Small intestine (tissue), 7 donors: ENCODE measurements at regions not wholly inside any gene's neighbourhood (a gene's known extent, or its start where the extent isn't known, plus 50 kb on each side); places are given as distances from the start of the nearest gene placed in this dataset.
"Not testable (repeated sequence)": the region's sequence is repeated elsewhere in the genome, so short reads cannot be mapped to it uniquely, and the experiment has no call there.

Source experiments
- DNase-seq, 2 donors: peaks; one replicate each; pipeline versions ENCODE4 v3.0.0 to v3.0.0-alpha.2; 2013
- FAIRE-seq: peaks from 2 replicates; lab custom pipeline; 2012; peaks lifted over from hg19 to GRCh38; lab: Jason Lieb, UNC
- H3K27ac ChIP-seq, 3 donors: one replicate each; pipeline ENCODE4 v1.5.1; 2013; ENCODE audit warnings: low read length in 2 of 3, mild to moderate bottlenecking in 2 of 3, control low read depth in 1 of 3, inconsistent platforms in 1 of 3, low read depth in 1 of 3, moderate library complexity in 1 of 3
- H3K27me3 ChIP-seq, 3 donors: one replicate each; pipeline ENCODE4 v1.6.1; 2013; ENCODE audit warnings: low read length in 3 of 3, inconsistent platforms in 1 of 3; ENCODE audit not compliant: control insufficient read depth in 3 of 3, insufficient read depth in 3 of 3
- H3K36me3 ChIP-seq, 3 donors: one replicate each; pipeline ENCODE4 v1.6.1; 2013; ENCODE audit warnings: low read length in 3 of 3, inconsistent platforms in 1 of 3, low read depth in 1 of 3, mild to moderate bottlenecking in 1 of 3, moderate library complexity in 1 of 3; ENCODE audit not compliant: control insufficient read depth in 3 of 3, insufficient read depth in 2 of 3
- H3K4me1 ChIP-seq, 3 donors: one replicate each; pipeline ENCODE4 v1.6.1; 2013; ENCODE audit warnings: low read length in 2 of 3, inconsistent platforms in 1 of 3, low read depth in 1 of 3, mild to moderate bottlenecking in 1 of 3, moderate library complexity in 1 of 3; ENCODE audit not compliant: control insufficient read depth in 3 of 3, insufficient read depth in 2 of 3
- H3K4me3 ChIP-seq, 3 donors: one replicate each; pipeline ENCODE4 v1.5.1; 2013; ENCODE audit warnings: low read length in 3 of 3, control low read depth in 1 of 3, inconsistent platforms in 1 of 3, low read depth in 1 of 3, mild to moderate bottlenecking in 1 of 3, moderate library complexity in 1 of 3
- H3K9me3 ChIP-seq, 2 donors: one replicate each; pipeline ENCODE4 v1.6.1; 2013; ENCODE audit warnings: low read depth in 1 of 2, low read length in 1 of 2; ENCODE audit not compliant: control insufficient read depth in 2 of 2, insufficient read depth in 1 of 2
- WGBS, 3 donors: extraction: QIAGEN DNeasy Blood & Tissue Kit; methylation state at CpG; one replicate each; pipeline ENCODE4 v1.1.7; 2013; 5-methylcytosine and 5-hydroxymethylcytosine counted together
- donor health status: healthy with polysubstance abuse.
- donor health status: control.
- donor health status: control.
- donor health status: Bipolar disorder and iron deficiency.
- donor health status: healthy.

DNA sequence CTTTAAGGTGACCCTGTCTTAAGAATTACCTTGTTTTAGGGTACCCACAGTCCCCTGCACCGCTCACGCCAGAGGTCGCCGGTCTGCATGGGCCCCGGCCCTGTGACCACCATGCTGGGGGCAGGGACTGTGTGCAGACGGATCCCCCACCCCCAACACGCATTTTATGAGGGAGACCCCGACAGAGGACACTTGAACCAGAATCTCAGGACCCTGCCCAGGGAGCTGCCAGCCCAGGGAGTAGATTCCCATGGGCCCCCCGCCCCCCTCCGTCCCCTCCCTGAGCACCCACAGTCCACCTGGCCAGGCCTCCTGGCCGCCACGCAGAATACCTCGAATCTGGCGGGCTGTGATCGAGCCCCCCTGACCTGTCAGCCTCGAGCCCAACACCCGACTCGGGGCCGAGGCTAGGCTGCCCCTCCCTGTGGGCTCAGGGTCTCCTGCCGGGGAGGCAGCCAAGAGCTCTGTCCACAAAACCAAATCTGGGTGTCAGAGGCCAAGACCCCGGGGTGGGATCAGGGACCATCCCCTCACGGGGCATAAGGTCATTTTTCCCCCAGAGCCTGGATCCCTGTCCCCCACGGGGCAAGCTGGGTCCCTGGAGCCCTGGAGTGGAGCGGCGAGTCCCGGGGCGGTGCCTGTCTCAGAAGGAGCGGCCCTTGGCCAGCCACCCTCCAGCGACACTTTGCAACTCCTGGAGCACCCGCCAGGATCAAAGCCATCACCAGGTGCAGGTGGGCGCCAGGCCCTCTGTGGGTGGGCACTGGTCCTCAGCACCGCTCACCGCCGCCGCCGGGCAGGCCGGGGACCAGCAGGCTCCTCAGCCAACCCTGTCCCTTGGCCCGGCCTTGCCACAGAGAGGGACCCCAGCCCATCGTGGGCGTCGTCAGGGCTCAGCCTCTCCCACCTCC is 155.8 kb upstream of the PKP2 start:
- Histone ChIP-seq H3K36me3 (no peaks in the 10 kb centered on the region), H3K27ac (no peak overlapping the region), H3K9me3 (no peaks in the 10 kb centered on the region), H3K4me1 (no peaks in the 10 kb centered on the region), H3K27me3 (no peaks in the 10 kb centered on the region), H3K4me3 (no peak overlapping the region)
- no peak for FAIRE-seq
- DNase-seq = no peak
- 90 to 91% (median 91%) methylated on average over 36 to 41 of the region's 41 CpGs for WGBS, 3 donors

- 18 to 36% (median 32%) methylated on average over 4 of the region's 4 CpGs for WGBS, 3 donors
- no peak for DNase-seq
- no peak overlapping the region for H3K27ac ChIP-seq
- FAIRE-seq = no peak
- no peaks in the 10 kb centered on the region for H3K27me3 ChIP-seq
- H3K9me3 ChIP-seq = no peaks in the 10 kb centered on the region
- no peaks in the 10 kb centered on the region for H3K4me1 ChIP-seq
- no peak overlapping the region for H3K4me3 ChIP-seq
- H3K36me3 ChIP-seq = no peaks in the 10 kb centered on the region
These were observed 151.1 kb upstream of the PKP2 start for GRCh38 chr12:33047666-33048065.

DNA sequence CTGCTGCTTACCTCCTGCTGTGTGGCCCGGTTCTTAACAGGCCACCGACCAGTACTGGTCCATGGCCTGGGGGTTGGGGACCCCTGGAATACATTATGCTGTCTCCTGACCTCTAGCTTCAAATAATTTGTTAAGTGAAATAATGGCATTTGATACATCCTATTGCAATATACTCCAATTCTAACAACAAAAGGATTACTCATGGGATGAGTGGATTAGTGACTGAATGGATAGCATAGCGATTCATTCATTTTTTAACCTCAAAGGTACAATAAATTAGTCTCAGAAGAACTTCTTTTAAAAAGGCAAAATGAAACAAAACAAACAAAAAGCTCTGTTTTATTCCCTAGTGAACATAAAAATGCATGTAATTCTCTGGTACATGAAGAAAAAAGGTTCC is 147.9 kb upstream of the PKP2 start:
- Histone ChIP-seq H3K4me1 (no peaks in the 10 kb centered on the region), H3K36me3 (no peaks in the 10 kb centered on the region), H3K4me3 (no peak overlapping the region), H3K27me3 (no peaks in the 10 kb centered on the region), H3K27ac (no peak overlapping the region), H3K9me3 (no peaks in the 10 kb centered on the region)
- 40 to 46% (median 43%) methylated on average over 3 of the region's 3 CpGs for WGBS, 3 donors
- DNase-seq (no peak), FAIRE-seq (no peak)

DNA sequence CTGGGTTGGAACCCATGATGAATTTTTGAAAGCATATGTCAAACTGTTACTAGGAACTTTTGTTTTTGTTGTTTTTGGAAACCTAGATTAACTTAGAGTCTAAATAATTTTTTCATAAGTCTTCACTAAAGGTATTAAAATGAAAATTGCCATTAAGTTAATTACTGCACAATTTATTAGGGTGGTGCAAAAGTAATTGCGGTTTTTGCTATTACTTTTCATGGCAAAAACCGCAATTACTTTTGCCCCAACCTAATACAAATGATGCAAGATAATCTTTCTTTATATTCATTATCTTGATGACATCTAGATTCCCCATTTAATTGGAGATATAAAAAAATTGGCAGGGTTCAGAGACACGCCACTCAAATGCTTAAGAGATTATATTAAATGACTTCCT is 145.0 kb upstream of the PKP2 start:
- Histone ChIP-seq H3K36me3 (no peaks in the 10 kb centered on the region), H3K9me3 (no peaks in the 10 kb centered on the region), H3K27ac (no peak overlapping the region), H3K27me3 (no peaks in the 10 kb centered on the region), H3K4me1 (no peaks in the 10 kb centered on the region), H3K4me3 (no peak overlapping the region)
- 66 to 83% (median 82%) methylated on average over 3 of the region's 3 CpGs for WGBS, 3 donors
- no peak for DNase-seq
- no peak for FAIRE-seq

DNA sequence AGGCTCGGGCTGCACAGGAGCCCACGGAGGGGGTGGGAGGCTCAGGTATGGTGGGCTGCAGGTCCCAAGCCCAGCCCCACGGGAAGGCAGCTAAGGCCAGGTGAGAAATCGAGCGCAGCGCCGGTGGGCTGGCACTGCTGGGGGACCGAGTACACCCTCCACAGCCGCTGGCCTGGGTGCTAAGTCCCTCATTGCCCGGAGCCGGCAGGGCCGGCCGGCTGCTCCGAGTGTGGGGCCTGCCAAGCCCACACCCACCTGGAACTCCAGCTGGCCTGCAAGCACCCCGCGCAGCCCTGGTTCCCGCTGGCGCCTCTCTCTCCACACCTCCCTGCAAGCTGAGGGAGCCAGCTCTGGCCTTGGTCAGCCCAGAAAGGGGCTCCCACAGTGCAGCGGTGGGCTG is 137.4 kb upstream of the PKP2 start:
- FAIRE-seq, H3K27ac ChIP-seq, H3K4me1 ChIP-seq, H3K36me3 ChIP-seq, H3K27me3 ChIP-seq, DNase-seq, H3K4me3 ChIP-seq: not testable (repeated sequence)
- H3K9me3 ChIP-seq = peaks cover 0 to 19% of the 10 kb centered on the region in 2 donors
- 95 to 98% (median 95%) methylated on average over 18 to 19 of the region's 19 CpGs for WGBS, 3 donors

GRCh38 chr12:33026791-33027190 is 130.2 kb upstream of the PKP2 start:
- Histone ChIP-seq H3K9me3 (peaks cover 0 to 8% of the 10 kb centered on the region in 2 donors), H3K27me3 (no peaks in the 10 kb centered on the region), H3K36me3 (no peaks in the 10 kb centered on the region), H3K27ac (no peak overlapping the region), H3K4me3 (no peak overlapping the region), H3K4me1 (no peaks in the 10 kb centered on the region)
- FAIRE-seq (no peak), DNase-seq (no peak)

- WGBS, 3 donors = 86 to 96% (median 91%) methylated on average over 19 to 20 of the region's 20 CpGs
- H3K27ac ChIP-seq, FAIRE-seq, H3K36me3 ChIP-seq, H3K27me3 ChIP-seq, H3K4me3 ChIP-seq, H3K4me1 ChIP-seq, DNase-seq: not testable (repeated sequence)
- peaks cover 3 to 14% of the 10 kb centered on the region in 2 donors for H3K9me3 ChIP-seq
These were observed 126.1 kb upstream of the PKP2 start for GRCh38 chr12:33022724-33023123.

DNA sequence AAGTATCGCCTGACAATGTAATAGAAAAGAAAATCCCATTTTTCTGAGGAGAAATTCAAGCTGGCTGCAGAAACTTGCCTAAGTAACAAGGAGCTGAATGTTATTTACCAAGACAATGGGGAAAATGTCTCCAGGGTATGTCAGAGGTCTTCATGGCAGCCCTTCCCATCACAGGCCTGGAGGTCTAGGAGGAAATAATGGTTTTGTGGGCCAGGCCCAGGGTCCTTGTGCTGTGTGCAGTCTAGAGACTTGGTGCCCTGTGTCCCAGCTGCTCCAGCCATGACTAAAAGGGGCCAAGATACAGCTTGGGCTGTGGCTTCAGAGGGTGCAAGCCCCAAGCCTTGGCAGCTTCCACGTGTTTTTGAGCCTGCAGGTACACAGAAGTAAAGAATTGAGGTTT is 120.5 kb upstream of the PKP2 start:
- not testable (repeated sequence) for FAIRE-seq, H3K27me3 ChIP-seq, H3K36me3 ChIP-seq, H3K27ac ChIP-seq, H3K4me1 ChIP-seq, H3K4me3 ChIP-seq, DNase-seq
- 48 to 56% (median 49%) methylated on average over 2 of the region's 2 CpGs for WGBS, 3 donors
- H3K9me3 ChIP-seq = peaks cover 3 to 23% of the 10 kb centered on the region in 2 donors
